Colon (tissue), 2 donors: ENCODE measurements at regions not wholly inside any gene's neighbourhood (a gene's known extent, or its start where the extent isn't known, plus 50 kb on each side); places are given as distances from the start of the nearest gene placed in this dataset.
"Not testable (repeated sequence)": the region's sequence is repeated elsewhere in the genome, so short reads cannot be mapped to it uniquely, and the experiment has no call there.

Experiments used
- FAIRE-seq: peaks from 2 replicates; lab custom pipeline; 2012; peaks lifted over from hg19 to GRCh38; lab: Jason Lieb, UNC
- donor health status: control.
- donor health status: control.

DNA sequence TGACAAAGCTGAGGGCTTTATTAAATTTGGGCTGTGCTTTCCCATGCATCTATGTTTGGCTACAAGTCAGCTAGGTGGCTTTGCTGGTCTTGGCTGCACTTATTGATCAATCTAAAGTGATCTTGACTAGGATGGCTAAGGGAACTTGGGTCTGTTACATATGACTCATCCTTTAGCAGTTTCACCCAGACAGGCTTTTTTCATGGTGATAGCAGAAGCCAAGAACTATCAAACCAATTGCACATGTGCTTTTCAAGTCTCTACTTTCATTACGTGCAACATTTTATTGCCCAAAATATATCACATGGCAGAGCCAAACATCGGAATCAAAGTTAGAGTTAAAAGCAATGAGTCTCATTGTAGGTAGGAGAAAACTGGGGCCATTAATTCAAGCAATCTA lies 626.3 kb downstream of the TENT5A start:
- FAIRE-seq, result no peak

DNA sequence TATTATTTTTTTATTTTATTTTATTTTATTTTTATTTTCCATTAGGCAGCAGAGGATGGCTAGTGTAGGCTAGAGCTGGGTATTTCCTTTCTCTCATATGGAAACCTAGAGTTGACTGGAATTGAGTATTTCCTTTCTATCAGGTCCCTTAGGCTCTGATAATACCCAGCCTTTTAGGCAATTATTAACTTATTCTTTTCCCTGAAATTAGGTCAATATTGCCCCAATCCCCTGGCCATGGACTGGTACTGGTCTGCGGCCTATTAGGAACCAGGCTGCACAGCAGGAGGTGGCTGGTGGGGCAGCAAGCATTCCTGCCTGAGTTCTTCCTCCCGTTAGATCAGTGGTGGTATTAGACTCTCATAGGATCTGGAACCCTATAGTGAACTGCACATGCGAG lies 632.2 kb downstream of the TENT5A start:
- FAIRE-seq, result no peak

DNA sequence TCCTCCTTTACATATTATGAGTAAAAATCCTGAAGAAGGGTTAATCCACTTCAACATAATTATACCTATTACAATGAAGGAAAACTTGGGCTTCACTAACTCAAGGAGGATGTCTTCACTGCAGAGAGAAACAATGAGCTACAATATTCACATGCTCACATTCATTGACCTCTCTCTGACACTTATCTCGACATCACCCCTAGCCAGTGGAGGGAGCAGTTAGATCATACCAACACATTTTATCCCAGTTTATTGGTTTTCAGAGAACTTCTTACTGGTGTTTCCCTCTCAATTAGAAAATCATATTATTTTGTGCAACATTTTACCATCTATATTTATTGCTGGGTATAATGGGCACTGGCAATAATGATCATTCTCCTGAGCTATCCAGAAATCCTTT lies 646.5 kb downstream of the TENT5A start:
- no peak for FAIRE-seq

DNA sequence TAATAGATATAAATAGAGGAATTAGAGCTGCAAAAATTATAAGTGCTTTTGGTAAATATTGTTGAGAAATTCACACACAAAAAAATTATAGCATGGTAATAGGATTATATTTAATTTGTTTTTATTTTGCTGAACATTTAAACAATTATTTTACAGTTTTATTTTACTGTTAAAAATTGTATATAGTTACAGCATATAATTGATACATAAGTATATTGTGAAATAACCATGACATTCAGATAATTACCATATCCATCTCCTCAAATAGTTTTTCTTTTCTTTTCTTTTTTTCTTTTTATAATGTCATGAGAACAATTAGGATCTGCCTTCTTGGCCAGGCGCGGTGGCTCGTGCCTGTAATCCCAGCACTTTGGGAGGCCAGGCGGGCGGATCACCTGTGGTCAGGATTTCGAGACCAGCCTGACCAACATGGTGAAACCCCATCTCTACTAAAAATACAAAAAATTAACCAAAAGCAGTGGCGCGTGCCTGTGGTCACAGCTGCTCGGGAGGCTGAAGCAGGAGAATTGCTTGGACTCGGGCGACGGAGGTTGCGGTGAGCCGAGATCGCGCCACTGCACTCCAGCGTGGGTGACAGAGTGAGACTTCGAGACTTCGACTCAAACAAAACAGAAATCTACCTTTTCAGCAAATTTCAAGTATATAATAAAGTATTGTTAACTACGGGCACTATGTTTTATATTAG lies 654.2 kb downstream of the TENT5A start:
- no peak for FAIRE-seq

GRCh38 chr6:81096464-81096863 lies 656.0 kb downstream of the TENT5A start:
- FAIRE-seq, result not testable (repeated sequence)

DNA sequence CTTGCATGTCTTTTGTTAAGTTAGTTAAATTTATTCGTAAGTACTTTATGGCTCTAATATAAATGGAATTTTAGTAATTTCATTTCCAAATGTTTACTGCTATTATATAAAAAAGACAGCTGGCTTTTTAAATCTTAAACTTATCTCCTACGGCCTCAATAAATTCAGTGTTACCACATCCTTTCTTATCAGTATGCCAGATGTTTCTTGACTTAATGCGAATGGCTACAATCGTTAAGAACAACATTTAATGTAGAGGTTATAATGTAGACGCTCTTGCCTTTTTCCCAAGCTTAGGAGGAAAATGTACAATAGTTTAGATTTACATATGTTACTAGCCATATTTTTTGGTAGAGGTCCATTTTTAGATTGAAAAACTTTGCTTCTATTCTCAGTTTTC lies 659.4 kb downstream of the TENT5A start:
- FAIRE-seq, result no peak

GRCh38 chr6:81088145-81088544 lies 664.3 kb downstream of the TENT5A start:
- no peak for FAIRE-seq

DNA sequence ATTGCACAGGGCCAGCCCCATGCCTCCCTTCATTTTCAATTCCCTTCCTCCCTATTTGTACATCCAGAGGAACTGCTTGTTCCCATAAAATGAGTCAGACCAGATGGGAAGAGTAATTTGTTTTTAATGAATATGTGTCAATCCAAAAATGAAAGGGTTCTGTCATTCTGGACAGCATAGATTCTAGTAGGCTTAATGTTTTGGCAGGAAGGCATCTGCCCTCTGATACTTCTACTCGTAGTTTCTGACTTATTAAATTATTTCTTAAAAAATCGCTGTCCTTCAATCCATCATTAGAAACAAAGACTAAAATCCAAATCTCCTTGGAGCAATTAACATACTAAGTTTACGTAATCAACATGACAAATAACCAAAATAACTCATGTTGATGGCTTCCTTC lies 665.5 kb downstream of the TENT5A start:
- FAIRE-seq, result no peak

DNA sequence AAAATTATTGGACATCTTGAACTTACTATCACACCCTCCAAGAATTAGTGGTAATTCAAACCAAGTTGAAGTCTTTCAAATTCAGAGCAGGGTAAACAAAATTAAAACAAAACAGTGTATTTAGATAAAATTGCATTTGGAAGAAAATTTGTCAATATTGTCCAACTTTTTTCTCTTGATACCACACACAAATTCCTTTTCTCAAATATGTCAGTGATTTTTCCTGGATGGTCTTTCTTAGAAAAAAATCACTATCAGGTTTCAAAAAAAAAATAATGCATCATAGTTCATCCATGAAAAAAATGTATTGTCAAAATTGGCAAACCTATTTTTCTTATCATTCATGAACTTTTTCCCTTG lies 667.1 kb downstream of the TENT5A start:
- no peak for FAIRE-seq

GRCh38 chr6:81084776-81085430 lies 667.6 kb downstream of the TENT5A start:
- FAIRE-seq, result no peak

GRCh38 chr6:81075974-81076373 lies 676.5 kb downstream of the TENT5A start:
- no peak for FAIRE-seq

GRCh38 chr6:81073318-81073717 lies 679.2 kb downstream of the TENT5A start:
- FAIRE-seq, result no peak

DNA sequence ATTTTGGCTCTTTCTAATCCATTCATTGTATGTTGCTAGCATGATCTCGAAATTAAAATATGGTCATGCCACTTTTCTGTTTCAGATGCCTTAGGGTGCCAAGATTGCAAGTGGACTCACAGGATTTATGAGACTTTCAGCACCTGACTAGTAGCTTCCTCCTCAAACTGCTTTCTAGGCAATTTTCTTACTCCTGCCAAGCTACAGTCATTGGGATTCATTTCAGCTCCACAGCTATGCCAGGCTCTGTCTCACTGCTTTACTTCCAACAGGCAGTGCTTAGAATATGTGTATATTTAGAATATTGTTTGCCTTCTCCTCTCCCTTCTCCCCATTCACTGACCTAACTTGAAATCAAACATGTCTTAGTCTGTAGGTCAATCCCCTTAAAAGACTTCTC lies 681.4 kb downstream of the TENT5A start:
- no peak for FAIRE-seq

- FAIRE-seq, result no peak
Observed at GRCh38 chr6:81067057-81067456, 685.4 kb downstream of the TENT5A start.

DNA sequence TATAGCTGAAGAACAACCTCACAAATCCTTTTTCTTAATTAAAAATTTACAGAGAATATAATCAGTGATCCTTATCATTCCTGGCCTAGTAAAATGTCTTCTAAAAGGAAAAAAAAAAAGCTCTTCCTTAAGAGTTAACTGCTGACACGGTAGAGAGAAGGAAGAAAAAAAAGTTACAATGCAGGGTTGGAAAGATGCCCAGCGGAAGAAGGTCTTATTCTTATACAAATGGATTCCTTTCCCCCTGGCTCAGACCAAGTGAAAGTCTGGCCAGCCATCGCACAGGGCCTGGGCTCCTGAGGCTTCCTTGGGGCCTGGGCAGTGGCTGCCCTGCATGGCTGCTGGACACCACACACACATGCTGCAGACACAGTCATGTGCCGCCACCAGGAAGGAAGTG lies 688.6 kb downstream of the TENT5A start:
- no peak for FAIRE-seq

DNA sequence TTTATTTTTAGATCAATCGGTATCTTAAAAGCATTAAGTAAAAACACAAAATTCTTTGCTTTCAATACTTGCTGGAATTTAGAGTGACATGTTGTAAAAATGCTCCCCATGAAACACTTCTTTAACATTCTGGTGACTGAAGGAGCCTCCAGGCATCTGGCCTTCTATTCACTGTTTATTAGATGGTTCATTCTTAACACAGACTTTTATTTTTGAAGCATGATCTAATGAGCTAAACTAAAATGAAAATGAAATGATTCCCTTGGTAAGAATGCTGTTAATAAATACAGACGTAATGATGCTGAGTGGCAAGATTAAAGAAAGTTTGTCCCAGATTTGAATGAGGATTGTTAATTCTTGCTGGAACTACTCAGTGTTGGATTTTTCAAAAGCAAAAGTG lies 698.4 kb downstream of the TENT5A start:
- no peak for FAIRE-seq

- FAIRE-seq, result no peak
Observed at GRCh38 chr6:81051952-81052351, 700.5 kb downstream of the TENT5A start.

GRCh38 chr6:81049425-81050042 lies 702.9 kb downstream of the TENT5A start:
- FAIRE-seq, result no peak

DNA sequence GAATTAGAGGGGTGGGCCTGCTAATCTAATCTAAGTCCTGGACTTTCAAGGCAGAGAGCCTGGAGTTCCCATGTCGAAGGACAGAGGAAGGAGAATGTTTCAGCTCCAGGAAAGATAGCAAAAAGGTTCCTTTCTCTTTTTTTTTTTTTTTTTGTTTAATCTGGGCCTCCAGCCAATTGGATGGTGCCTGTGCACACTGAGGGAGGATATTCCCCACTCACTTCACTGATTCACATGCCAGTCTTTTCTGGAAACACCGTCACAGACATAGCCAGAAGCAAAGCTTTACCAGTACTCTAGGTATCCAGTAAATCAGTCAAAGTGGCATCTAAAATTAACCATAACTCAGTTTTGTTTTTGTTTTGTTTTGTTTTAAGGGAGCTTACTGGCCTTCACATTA lies 721.1 kb downstream of the TENT5A start:
- no peak for FAIRE-seq

DNA sequence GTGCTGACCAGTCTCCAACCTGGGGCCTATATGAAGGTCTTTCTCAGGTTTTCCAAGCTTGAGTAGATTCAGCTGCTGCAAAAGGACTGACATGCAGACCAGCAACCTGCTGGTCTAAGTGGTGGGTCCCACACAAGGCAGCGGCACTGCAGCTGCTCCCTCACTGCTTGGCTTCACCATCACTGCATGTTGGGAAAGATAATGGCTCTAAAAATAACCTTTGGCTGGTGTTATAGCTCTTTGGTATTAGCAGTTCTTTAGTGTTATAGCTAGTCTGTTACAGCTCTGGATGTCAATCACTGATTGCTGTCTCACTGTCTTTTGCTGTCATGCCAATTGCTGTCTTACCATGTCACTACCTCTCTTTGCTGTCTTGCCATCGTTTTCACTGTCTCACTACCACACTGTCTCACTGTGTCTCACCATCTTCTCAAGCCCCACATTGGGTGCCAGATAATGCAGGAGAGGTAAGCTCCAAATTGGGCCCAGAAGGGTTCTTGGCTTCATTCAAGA lies 726.4 kb downstream of the TENT5A start:
- FAIRE-seq, result no peak

- FAIRE-seq, result no peak
Observed at GRCh38 chr6:81023709-81024108, 728.8 kb downstream of the TENT5A start.

DNA sequence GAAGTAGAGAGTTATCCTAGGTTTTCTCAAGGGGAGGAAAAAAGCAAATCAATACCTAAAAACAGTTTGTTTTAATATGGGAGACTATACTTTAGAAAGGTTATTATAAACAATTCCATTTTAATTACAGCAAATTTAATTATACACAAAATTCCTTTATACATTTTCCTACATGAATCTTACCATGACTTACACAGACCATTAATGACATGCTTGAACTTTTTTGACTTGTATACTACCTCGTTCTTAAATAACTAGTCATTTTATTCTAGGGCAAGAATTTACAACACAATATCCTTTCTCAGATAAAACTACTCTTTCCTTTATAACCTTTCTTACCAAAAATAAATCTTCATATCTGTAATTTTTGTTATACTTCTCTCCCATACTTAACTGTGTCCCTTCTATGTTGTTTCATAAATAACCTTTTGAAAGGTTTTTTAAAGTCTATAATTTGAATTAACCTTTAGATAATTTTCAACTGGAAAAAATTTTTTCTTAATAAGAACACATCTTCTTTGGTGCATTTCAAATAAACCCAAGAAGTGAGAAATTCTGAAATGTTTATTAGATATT lies 729.4 kb downstream of the TENT5A start:
- no peak for FAIRE-seq

DNA sequence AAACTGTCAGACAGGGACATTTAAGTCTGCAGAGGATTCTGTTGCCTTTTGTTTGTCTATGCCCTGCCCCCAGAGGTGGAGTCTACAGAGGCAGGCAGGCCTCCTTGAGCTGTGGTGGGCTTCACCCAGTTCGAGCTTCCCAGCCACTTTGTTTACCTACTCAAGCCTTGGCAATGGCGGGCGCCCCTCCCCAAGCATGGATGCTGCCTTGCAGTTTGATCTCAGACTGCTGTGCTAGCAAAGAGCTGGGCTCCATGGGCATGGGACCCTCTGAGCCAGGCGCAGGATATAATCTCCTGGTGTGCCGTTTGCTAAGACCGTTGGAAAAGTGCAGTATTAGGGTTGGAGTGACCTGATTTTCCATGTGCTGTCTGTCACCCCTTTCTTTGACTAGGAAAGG lies 734.9 kb downstream of the TENT5A start:
- FAIRE-seq, result not testable (repeated sequence)
